Mucosa of descending colon (tissue), 3 donors: ENCODE measurements at regions not wholly inside any gene's neighbourhood (a gene's known extent, or its start where the extent isn't known, plus 50 kb on each side); places are given as distances from the start of the nearest gene placed in this dataset.

Source experiments
- ATAC-seq: fragments of 200-7000 bp; cut with Tn5 transposase; one replicate; pipeline ENCODE4 v1.9.1; 2020; ENCODE audit warnings: mild to moderate bottlenecking, moderate library complexity
- DNase-seq, 3 donors: peaks; one replicate each; pipeline ENCODE4 v3.0.0-alpha.2; 2020
- H3K36me3 ChIP-seq: fragments of 200-600 bp; one replicate; pipeline ENCODE4 v1.8.0; 2021; ENCODE audit warnings: low read depth, mild to moderate bottlenecking
- H3K4me1 ChIP-seq: fragments of 200-600 bp; one replicate; pipeline ENCODE4 v1.8.0; 2021; ENCODE audit warnings: low read depth, mild to moderate bottlenecking
- H3K4me3 ChIP-seq: fragments of 200-600 bp; one replicate; pipeline ENCODE4 v1.8.0; 2021; ENCODE audit warnings: mild to moderate bottlenecking
- H3K9me3 ChIP-seq: fragments of 200-600 bp; one replicate; pipeline ENCODE4 v1.8.0; 2021; ENCODE audit warnings: mild to moderate bottlenecking
- CTCF ChIP-seq: fragments of 200-600 bp; IDR thresholded peaks from one replicate; pipeline ENCODE4 v1.8.0; 2022; ENCODE audit warnings: antibody characterized with exemption, mild to moderate bottlenecking
- intact Hi-C, 2 donors: fragments of 100-400 bp; cut with DNase I in 1 of 2; cut with micrococcal nuclease in 1 of 2; formaldehyde crosslinking; loops; one replicate each; pipeline versions ENCODE4 v1.11.0 to v1.11.1; 2022; cut with DNase I, micrococcal nuclease
- donor health status: DM: no; HTN: no; CAD: no; lungs with moderate emphysema.
- donor health status: DM: no; HTN: no; CAD: no.
- donor health status: DM: no; HTN: yes; CAD: no.

- intact Hi-C loops = no loop called here
- Histone ChIP-seq H3K4me3 (no peak overlapping the region), H3K9me3 (no peaks in the 10 kb centered on the region), H3K36me3 (no peaks in the 10 kb centered on the region), H3K4me1 (no peaks in the 10 kb centered on the region)
- ATAC-seq = no peak
- DNase-seq = no peak
- no peak for TF ChIP-seq CTCF
These were observed 264.0 kb downstream of the CTH start for GRCh38 chr1:70674941-70675685.

- Histone ChIP-seq H3K4me1 (no peaks in the 10 kb centered on the region), H3K9me3 (no peaks in the 10 kb centered on the region), H3K4me3 (no peak overlapping the region), H3K36me3 (no peaks in the 10 kb centered on the region)
- ATAC-seq (no peak), DNase-seq (no peak)
- no peak for TF ChIP-seq CTCF
- intact Hi-C loops = no loop called here
These were observed 264.7 kb downstream of the CTH start for GRCh38 chr1:70675737-70676156.

GRCh38 chr1:70685300-70686286 lies 274.5 kb downstream of the CTH start:
- intact Hi-C loops = loop anchor here (2.0 to 5.0 kb wide), 2 partner anchors 362 to 363 kb away; partner anchors contain the start of gene PTGER3 (in 1 of the 2)
- DNase-seq = peak in 2 of 3 donors; percentile 35 to 70
- peak; percentile 95 for ATAC-seq
- H3K36me3 ChIP-seq = no peaks in the 10 kb centered on the region
- no peaks in the 10 kb centered on the region for H3K4me1 ChIP-seq
- TF ChIP-seq CTCF = peak; percentile 79
- H3K4me3 ChIP-seq = no peak overlapping the region
- no peaks in the 10 kb centered on the region for H3K9me3 ChIP-seq

GRCh38 chr1:70688580-70688979 lies 277.5 kb downstream of the CTH start:
- no peak for TF ChIP-seq CTCF
- intact Hi-C loops = loop anchor here in 1 of 2 donors (5.0 kb wide), 1 partner anchor 359 kb away; the partner anchor contains the start of gene PTGER3
- ATAC-seq = no peak

GRCh38 chr1:70706381-70707037 lies 295.4 kb downstream of the CTH start:
- H3K4me3 ChIP-seq = no peak overlapping the region
- DNase-seq (no peak), ATAC-seq (no peak)
- intact Hi-C loops = no loop called here
- no peaks in the 10 kb centered on the region for H3K36me3 ChIP-seq
- H3K4me1 ChIP-seq = no peaks in the 10 kb centered on the region
- no peak for TF ChIP-seq CTCF
- no peaks in the 10 kb centered on the region for H3K9me3 ChIP-seq

More at GRCh38 chr1:70688580-70688979, 277.5 kb downstream of the CTH start:
- DNase-seq = no peak
- no peak overlapping the region for H3K4me3 ChIP-seq
- H3K36me3 ChIP-seq = no peaks in the 10 kb centered on the region
- H3K9me3 ChIP-seq = no peaks in the 10 kb centered on the region
- H3K4me1 ChIP-seq = no peaks in the 10 kb centered on the region
